GM19463 (cell line): ENCODE measurements at regions not wholly inside any gene's neighbourhood (a gene's known extent, or its start where the extent isn't known, plus 50 kb on each side); places are given as distances from the start of the nearest gene placed in this dataset.
"Not testable (repeated sequence)": the region's sequence is repeated elsewhere in the genome, so short reads cannot be mapped to it uniquely, and the experiment has no call there.

Source experiments
- ATAC-seq: cut with Tn5 transposase; IDR thresholded peaks from one replicate; pipeline ENCODE4 v1.9.1; 2021; ENCODE audit warnings: mild to moderate bottlenecking, moderate library complexity; ENCODE audit not compliant: unreplicated experiment

DNA sequence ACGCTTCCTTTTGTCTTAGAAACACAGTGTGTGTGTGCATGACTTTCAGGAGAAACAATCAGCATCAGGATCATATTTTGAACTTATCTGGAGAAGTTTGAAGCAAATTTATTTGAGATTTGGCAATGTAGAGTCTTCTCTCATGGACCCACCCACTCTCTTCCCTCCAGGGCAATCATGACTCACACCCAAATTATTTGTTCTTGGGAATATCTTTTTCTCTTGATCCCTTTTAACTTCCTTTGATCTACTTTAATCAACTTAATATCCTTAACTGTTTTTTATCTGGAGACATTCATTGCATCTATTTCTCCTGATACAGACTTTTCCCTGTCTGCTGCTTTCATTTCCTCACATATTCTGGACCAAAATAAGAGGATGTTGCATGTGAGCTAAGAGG, 1174.3 kb downstream of the GATA3 start:
- ATAC-seq = no peak

DNA sequence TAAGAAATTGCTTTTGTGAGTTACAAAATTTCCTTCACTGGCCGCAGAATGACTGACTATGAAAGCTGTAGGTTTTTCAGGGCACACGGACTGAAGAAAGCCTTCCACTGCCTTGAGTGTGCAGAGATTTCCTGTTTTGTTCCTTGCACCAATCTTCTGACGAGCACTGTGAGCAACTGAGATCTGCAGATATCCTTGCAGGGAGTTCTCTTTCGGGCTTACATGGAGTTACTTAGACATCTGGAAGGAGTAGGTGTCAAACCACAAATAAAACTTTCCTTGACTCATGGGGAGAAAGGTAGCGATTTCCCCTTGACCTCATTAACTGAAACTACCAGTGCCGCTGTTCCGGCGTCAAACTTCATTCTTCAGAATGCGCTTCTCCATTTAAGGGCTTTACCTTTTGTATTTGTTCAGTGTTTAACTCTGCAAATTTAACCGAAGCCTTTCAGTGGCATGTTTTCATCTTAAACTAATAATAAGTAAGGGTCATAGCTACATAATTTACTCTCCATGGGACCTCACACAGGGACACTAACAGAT, 1175.3 kb downstream of the GATA3 start:
- no peak for ATAC-seq

DNA sequence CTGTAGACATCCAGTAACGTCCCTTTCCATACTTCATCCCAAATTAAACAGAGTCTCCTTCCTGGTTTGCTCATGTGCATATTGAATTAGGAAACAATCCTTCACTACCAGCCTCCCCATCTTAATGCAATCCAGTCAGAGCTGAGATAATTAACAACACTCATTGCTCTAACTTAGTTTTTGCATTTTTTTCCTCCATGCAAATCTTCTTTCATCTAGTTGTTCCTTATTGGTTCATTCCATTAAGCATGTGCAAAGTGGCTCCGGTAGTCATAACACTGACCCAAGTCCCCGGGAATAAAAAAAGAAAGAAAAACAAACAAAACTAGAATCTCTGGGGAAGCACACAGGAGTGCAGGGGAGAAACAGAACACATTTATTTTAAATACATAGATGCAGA, 1176.1 kb downstream of the GATA3 start:
- ATAC-seq = no peak

DNA sequence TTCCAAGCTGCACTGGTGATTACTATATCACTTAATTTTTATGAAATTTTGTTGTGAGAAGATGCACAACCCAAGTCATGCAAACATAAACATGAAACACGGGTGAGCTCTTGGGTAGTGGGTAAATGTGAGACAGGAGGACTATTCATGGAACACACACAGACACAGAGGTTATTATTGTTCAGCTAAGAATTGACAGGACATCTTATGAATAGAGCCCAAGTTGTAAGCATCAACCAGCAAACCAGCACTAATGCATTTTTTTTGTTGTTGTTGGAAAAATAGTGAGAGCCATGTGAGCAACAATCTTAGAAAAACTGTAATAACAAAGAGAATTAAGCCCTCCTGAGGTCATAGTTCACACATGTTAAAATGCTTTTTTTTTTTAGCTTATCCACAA, 1179.7 kb downstream of the GATA3 start:
- no peak for ATAC-seq

DNA sequence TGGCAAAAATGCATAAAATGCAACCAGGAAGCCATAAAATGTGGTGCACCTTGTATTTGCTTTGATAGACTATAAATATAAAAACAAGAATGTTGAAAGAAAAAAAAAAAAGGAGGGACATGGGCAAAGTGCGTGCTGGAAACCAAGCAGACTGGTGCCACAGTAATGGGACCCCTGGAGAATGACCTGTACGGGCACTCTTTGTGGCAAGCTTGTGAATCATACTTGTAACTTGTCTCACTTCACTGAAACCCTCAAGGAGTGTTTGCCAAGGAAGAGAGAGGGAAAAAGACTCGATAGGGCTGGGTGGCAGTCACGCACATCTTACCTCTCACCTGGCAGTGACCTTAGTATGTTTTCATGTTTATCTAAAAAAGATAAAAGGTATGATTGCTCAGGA, 1183.6 kb downstream of the GATA3 start:
- no peak for ATAC-seq

DNA sequence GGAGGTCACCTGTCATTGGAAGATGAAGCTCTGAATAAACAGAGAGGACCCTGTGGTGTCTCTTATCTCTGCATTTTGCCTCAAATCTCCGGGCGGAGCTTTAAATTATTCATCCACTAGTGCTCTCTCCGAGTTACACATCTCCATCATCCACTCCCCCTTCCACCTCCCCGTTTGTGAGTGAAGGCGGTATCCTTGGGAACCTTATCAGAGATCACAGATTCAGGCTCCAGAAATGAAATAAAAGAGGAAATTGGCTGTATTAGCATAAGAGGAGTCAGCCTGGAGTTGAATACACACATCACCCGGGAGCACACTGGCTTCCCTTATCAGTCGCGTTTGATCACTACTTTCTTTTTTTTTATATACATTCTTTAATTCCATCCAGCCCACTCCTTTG, 1184.8 kb downstream of the GATA3 start:
- ATAC-seq = no peak

DNA sequence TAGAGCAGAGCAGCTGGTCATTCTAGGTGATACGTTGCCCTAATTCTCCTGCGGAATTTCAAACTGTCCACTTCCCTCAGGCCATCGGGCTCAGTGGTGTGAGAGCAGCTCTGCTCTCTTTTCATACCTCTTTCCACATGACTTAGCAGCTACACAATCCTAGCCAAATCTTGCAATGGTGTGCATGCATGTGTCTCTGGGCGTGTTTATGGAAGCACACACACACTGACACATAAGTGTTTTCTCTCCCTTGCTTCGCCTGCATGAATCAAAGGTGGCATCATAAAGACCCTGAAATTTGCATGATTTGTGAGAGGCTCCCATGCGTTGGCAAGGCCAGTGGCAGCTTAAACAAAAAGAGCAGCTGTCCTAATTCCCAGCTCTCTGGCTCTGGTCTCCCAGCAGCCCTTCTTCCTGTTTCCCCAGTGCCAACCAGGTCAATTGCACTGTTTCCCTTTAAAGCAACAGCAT, 1189.5 kb downstream of the GATA3 start:
- no peak for ATAC-seq

DNA sequence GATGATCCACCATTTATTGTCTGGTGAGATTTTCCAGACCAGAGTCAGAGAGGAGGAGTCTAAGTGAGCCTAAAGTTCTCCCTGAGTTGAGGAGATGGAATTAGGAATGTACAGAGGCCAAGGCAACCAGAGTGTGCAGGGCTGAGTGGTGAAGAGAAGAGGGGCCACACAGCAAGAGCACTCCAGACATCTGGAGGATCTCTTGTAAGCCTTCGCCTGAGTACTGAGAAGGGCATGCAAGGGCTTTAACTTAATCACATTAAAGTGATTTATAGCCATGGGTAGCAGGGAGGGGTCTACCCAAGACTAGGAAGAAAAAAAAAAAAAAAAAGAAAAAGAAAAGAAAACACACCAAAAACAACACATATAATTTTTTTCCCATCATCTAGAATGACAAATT, 1190.4 kb downstream of the GATA3 start:
- ATAC-seq = no peak

DNA sequence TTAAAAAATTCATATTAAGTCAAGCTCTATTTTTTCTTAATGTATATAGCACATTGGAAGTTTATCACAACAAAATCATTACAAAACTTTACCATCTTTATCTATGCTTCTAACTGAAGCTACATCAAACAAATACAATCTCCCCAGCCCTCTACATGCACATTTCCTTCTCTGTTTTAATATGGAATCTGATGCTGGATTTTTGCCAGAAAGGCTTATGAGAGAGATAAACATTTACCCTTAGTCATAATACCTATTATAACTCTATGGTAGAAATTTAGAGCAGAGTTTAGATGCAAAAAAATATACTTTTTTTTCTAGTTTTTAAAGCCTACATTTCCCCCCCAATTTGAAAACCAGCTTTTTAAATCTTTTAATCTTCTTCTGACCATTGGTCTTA, 1198.6 kb downstream of the GATA3 start:
- no peak for ATAC-seq

DNA sequence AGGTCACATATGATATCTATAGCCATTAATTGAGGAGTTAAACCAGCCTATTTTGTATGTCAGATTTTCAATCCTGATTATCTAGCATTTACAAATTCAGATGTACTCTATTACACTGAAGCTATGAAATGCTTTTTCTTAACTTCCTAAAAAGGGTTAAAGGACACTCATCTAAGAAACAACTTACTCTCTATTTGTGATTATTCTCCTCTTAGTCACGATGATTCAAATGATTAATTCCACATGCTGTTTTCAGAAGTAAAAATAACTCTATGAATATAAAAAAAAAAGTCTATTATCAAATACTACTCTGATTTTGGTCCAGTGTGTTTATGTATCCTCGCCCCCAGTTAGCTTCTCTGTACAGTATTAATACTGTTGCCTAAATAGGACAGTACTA, 1199.9 kb downstream of the GATA3 start:
- ATAC-seq = no peak

DNA sequence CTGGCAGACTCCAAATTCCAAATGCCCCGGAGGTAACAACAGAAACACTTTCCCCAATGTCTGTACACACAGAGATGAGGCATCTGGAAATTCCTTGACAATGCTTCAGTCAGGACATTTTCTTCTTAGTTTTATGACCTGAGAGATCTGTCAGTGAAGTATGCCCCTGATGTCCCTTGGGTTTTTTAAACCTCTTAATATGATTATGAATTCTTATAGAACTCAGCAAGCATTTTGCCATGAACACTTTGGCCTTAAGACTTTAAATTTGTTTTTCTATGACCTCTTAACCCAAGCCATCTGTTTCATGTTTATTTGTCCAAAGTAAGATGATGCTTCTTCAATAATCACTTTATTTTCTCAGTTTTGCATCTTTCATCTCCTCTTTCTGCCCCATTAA, 1206.2 kb downstream of the GATA3 start:
- ATAC-seq = no peak

DNA sequence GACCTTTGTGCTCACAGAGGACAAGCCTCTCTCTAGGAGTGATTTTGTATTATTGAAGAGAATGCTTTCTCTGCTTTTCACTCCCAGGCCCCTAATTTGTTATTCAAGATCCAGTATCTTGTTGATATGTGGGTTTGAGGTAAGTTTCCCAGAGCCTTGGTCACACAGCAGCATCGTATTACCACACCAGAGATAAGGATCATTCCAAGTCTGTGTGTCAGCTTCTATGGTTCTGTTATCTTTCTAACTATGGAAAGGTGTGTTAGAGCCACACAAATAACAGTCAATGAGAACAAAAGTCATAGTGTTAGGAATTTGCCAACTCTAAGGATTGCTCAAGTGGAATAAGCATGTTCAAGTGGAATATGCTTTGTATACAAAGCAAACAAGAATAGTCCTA, 1208.3 kb downstream of the GATA3 start:
- no peak for ATAC-seq

DNA sequence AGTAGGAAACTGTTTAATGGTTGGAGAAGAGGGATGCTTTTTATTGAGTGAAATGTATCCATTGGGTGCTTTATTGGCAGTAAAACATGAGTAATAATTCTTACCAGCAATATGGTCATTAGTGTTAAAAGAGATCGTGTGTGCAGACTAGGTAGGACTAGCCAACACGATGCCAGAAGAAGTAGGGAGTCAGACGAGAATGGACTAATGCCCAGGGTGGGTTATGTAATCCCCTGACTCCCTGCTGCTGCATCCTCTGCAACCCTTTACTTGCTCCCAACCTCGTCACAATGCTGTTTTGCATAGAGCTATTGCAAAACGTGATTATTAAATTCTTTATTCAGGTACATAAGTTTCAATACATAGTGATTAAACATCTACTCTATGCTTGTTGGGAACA, 1213.7 kb downstream of the GATA3 start:
- no peak for ATAC-seq

DNA sequence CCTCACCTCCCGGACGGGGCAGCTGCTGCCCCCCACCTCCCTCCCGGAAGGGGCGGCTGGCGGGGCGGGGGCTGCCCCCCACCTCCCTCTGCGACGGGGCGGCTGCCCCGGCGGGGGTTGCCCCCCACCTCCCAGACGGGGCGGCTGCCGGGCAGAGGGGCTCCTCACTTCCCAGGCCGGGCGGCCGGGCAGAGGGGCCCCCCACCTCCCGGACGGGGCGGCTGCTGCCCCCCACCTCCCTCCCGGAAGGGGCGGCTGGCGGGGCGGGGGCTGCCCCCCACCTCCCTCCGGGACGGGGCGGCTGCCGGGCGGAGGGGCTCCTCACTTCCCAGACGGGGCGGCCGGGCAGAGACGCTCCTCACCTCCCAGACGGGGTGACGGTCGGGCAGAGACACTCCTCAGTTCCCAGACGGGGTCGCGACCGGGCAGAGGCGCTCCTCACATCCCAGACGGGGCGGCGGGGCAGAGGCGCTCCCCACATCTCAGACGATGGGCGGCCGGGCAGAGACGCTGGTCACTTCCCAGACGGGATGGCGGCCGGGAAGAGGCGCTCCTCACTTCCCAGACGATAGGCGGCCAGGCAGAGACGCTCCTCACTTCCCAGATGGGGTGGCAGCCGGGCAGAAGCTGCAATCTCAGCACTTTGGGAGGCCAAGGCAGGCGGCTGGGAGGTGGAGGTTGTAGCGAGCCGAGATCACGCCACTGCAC, 1218.8 kb downstream of the GATA3 start:
- ATAC-seq = not testable (repeated sequence)

DNA sequence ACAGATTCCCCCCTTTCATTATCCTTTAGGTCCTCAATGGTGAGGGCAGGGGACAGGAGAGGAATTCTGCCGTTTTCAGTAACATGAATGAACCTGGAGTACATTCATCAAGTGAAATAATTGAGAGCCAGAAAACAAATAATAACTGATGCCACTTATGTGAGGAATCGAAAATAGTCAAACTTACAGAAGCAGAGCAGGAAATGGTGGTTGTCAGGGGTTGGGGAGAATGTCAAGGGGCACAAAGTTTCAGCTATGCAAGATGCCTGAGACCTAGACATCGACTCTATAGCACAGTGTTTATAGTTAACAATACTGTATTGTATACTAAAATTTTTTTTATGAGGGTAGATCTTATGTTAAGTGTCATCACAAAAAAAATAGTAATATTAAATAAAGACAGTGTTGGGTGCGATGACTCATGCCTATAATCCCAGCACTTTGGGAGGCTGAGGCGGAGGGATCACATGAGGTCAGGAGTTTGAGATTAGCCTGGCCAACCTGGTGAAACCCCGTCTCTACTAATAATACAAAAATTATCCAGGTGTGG, 1219.8 kb downstream of the GATA3 start:
- no peak for ATAC-seq

DNA sequence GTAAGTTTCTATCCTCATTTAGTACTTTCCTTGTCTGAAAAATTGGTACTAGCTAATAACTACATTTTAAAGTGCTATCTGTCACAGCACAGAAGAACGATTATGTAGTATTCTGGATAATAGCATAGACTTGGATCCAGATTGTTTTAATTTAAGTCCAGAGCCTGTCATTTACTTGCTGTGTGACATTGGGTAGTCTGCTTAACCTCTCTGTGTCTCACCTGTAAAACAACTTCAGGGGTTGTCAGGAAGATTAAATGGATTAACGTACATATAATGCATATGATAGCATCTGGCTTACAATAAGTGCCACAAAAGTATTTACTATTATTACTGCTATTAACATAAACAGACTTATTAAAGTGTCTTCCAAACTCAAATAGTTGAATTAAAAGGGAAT, 1221.4 kb downstream of the GATA3 start:
- ATAC-seq = no peak

DNA sequence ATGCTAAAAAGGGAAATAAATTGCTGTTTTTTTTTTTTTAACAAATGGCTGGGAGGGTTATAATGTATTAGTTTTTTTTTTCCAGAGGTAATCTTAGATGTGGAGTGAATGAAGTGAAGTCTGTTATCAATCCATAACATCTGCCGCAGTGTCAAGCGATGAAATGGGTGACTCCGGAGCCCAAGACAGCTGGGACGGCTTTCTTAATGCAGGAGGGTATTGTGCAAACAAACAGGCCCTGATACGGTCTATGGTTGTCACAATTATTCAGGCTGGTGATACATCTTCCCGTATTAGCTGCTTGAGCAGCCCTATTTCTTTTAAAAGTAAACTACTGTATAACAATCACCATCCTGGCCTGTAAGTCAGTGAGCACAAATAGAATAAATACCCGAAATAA, 1231.2 kb downstream of the GATA3 start:
- ATAC-seq = no peak

DNA sequence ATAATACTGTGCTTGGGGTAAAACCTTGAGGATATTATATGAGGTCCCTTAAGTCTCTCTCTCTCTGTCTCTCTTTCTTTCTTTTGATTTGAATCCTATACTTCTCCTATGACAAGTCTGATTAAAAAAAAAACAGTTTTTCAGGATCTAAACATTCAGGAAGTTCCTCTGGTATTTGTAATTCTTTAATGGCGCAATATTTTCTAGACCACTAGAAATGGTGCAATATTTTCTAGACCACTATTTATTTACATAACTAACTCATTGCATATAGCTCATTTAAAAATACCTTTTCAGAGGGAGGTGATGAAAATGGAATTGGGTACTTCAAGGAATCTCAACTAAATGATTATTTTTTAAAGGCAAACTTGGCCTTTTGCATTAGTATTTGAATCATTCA, 1235.3 kb downstream of the GATA3 start:
- no peak for ATAC-seq

DNA sequence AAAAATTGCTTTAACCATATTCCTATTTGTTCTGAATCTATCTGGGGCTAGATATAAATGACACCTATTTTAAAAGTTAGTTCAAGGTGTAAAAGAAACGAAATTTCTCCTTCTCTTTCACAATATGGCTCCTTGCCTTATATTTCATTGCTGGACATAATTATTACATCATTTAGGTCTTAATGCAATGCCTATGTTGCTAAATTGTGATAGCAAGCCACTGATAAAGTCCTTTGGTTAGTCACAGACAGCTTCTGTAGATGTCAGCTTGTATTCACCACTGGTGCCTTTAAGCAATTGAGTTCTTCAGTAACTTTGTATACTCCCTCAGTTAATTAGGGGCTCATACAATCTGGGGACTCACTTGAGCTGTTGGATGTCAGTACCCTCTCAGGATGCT, 1236.6 kb downstream of the GATA3 start:
- ATAC-seq = no peak

DNA sequence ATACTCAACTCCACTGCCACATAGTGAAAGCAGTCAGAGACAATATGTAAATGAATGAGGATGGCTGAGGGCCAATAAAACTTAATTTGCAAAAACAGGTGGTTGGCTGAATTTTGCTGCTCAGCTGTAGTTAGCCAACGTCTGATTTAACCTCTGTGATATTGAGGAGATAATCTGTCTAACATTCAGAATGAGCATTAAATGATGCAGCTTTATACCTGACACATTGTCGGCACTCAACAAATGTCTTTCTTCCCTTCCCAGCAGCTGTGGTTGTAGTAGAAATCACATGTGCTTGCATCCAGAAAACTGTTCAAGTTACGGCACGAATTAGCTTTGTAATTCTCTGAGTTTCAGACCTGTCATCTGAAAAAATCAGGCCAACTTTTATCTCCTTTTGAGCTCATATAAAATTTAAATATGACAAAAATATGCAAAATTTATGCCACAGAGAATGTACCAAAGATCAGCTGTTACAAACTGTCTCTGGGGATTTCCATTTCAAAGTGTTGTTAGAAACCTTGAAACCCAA, 1239.7 kb downstream of the GATA3 start:
- peak; percentile 26 for ATAC-seq

DNA sequence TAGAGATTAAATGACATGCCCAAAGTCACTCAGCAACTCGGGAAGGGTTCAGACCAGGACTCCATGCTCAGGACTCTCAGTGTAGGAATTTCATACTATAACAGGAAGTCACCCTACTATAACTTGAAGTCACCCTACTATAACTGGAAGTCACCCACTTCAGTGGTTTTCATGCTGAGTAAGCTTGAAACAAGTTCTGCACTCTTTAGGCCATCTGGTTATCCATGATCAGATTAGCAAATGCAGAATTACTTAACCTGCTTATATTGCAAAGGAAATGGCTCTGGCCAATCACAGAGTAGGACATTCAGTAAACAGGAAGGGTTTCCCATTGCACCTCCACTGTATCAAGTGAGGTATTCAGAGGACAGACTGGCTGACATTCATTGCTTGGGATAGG, 1240.4 kb downstream of the GATA3 start:
- ATAC-seq = peak; percentile 83

DNA sequence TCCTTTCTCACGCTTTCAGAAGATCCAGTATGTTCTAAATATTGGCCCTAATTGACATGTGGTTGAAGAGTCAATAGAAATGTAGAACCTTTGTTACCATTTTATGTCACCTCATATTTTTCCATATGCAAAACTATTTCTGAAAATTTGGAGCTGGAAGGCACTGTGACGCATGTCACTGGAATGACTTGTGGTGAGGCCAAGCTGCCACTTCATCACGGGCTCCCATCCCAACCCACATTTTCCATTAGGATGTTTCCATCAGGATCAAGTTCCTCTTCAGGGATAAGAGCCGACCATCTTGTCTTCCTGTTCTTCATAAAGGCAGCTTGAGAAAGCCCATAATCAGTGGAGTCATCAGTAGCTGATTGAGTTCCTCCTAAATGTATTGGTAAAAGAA, 1241.7 kb downstream of the GATA3 start:
- ATAC-seq = no peak
